Stimulated activated naive B cell treated with anti-CD40 and anti-IgM and Interleukin-4, amounts not matched to agents 10 μg/mL and 1 μg/mL and 100 μg/mL, for 72 hours (primary cell): ENCODE measurements at regions not wholly inside any gene's neighbourhood (a gene's known extent, or its start where the extent isn't known, plus 50 kb on each side); places are given as distances from the start of the nearest gene placed in this dataset.
"Not testable (repeated sequence)": the region's sequence is repeated elsewhere in the genome, so short reads cannot be mapped to it uniquely, and the experiment has no call there.

ENCODE experiments used
- ATAC-seq, 2 donors: fragments of 150-1000 bp; cut with Tn5 transposase; replicated peaks; 2 replicates each; pipeline ENCODE4 v1.10.0; 2021; ENCODE audit warnings: moderate library complexity in 1 of 2
- DNase-seq: peaks from one replicate; pipeline ENCODE4 v3.0.0; 2021
- H3K27ac Mint-ChIP-seq: one replicate; pipeline ENCODE4 v1.8.0; 2022; ENCODE audit warnings: mild to moderate bottlenecking, mixed read lengths
- H3K27me3 Mint-ChIP-seq, 2 donors: one replicate each; pipeline ENCODE4 v1.8.0; 2022; ENCODE audit warnings: mixed read lengths in 2 of 2
- H3K36me3 Mint-ChIP-seq, 2 donors: one replicate each; pipeline ENCODE4 v1.8.0; 2022; ENCODE audit warnings: mixed read lengths in 2 of 2, mild to moderate bottlenecking in 1 of 2
- H3K4me1 Mint-ChIP-seq, 2 donors: one replicate each; pipeline ENCODE4 v1.8.0; 2022; ENCODE audit warnings: mixed read lengths in 2 of 2, mild to moderate bottlenecking in 1 of 2
- H3K4me3 Mint-ChIP-seq, 2 donors: one replicate each; pipeline ENCODE4 v1.8.0; 2022; ENCODE audit warnings: mild to moderate bottlenecking in 2 of 2, mixed read lengths in 2 of 2, moderate library complexity in 1 of 2
- H3K9me3 Mint-ChIP-seq, 2 donors: one replicate each; pipeline ENCODE4 v1.8.0; 2022; ENCODE audit warnings: mixed read lengths in 2 of 2, mild to moderate bottlenecking in 1 of 2

GRCh38 chr16:29198731-29199521 is 207.6 kb downstream of the NPIPB11 start:
- H3K36me3 Mint-ChIP-seq: peaks cover 20 to 30% of the 10 kb centered on the region in 2 donors
- H3K27me3 Mint-ChIP-seq: no peaks in the 10 kb centered on the region
- H3K27ac Mint-ChIP-seq: no peak overlapping the region
- DNase-seq (no peak), ATAC-seq (no peak)
- peaks cover 3 to 5% of the 10 kb centered on the region in 2 donors for H3K9me3 Mint-ChIP-seq
- no peak overlapping the region for H3K4me3 Mint-ChIP-seq
- peaks cover 0 to 2% of the 10 kb centered on the region in 2 donors for H3K4me1 Mint-ChIP-seq

GRCh38 chr16:29198231-29198630 is 208.3 kb downstream of the NPIPB11 start:
- no peak overlapping the region for H3K27ac Mint-ChIP-seq
- DNase-seq (no peak), ATAC-seq (no peak)
- H3K27me3 Mint-ChIP-seq: no peaks in the 10 kb centered on the region
- peaks cover 3 to 5% of the 10 kb centered on the region in 2 donors for H3K9me3 Mint-ChIP-seq
- H3K4me1 Mint-ChIP-seq: peaks cover 0 to 2% of the 10 kb centered on the region in 2 donors
- H3K36me3 Mint-ChIP-seq: peaks cover 20 to 25% of the 10 kb centered on the region in 2 donors
- no peak overlapping the region for H3K4me3 Mint-ChIP-seq

- not testable (repeated sequence) for H3K27ac Mint-ChIP-seq, H3K9me3 Mint-ChIP-seq, H3K4me3 Mint-ChIP-seq, DNase-seq, ATAC-seq, H3K4me1 Mint-ChIP-seq, H3K27me3 Mint-ChIP-seq
- H3K36me3 Mint-ChIP-seq: peaks cover 19 to 25% of the 10 kb centered on the region in 2 donors
Measured at GRCh38 chr16:29197494-29198100, 208.9 kb downstream of the NPIPB11 start.

GRCh38 chr16:29196746-29197145 is 209.8 kb downstream of the NPIPB11 start:
- not testable (repeated sequence) for DNase-seq, H3K4me1 Mint-ChIP-seq, H3K27ac Mint-ChIP-seq

GRCh38 chr16:29195116-29195872 is 210.4 kb downstream of the LAT start:
- DNase-seq, ATAC-seq, H3K9me3 Mint-ChIP-seq, H3K27me3 Mint-ChIP-seq, H3K4me3 Mint-ChIP-seq, H3K27ac Mint-ChIP-seq, H3K4me1 Mint-ChIP-seq: not testable (repeated sequence)
- H3K36me3 Mint-ChIP-seq: peaks cover 16 to 19% of the 10 kb centered on the region in 2 donors

More at GRCh38 chr16:29196746-29197145, 209.8 kb downstream of the NPIPB11 start:
- H3K4me3 Mint-ChIP-seq, ATAC-seq, H3K27me3 Mint-ChIP-seq, H3K9me3 Mint-ChIP-seq: not testable (repeated sequence)
- peaks cover 18 to 21% of the 10 kb centered on the region in 2 donors for H3K36me3 Mint-ChIP-seq

GRCh38 chr16:29194185-29194844 is 209.5 kb downstream of the LAT start:
- not testable (repeated sequence) for H3K4me1 Mint-ChIP-seq, H3K9me3 Mint-ChIP-seq, H3K4me3 Mint-ChIP-seq, H3K27ac Mint-ChIP-seq, DNase-seq, ATAC-seq, H3K27me3 Mint-ChIP-seq
- peaks cover 21 to 22% of the 10 kb centered on the region in 2 donors for H3K36me3 Mint-ChIP-seq

- H3K27ac Mint-ChIP-seq, DNase-seq, H3K27me3 Mint-ChIP-seq, H3K4me1 Mint-ChIP-seq, H3K4me3 Mint-ChIP-seq, ATAC-seq, H3K9me3 Mint-ChIP-seq: not testable (repeated sequence)
- peaks cover 22% of the 10 kb centered on the region in 2 donors for H3K36me3 Mint-ChIP-seq
Measured at GRCh38 chr16:29193634-29194033, 208.8 kb downstream of the LAT start.

GRCh38 chr16:29193248-29193574 is 208.4 kb downstream of the LAT start:
- H3K27me3 Mint-ChIP-seq, ATAC-seq, DNase-seq, H3K4me1 Mint-ChIP-seq, H3K27ac Mint-ChIP-seq, H3K9me3 Mint-ChIP-seq, H3K4me3 Mint-ChIP-seq: not testable (repeated sequence)
- peaks cover 19 to 21% of the 10 kb centered on the region in 2 donors for H3K36me3 Mint-ChIP-seq

- ATAC-seq (no peak), DNase-seq (no peak)
- Mint-ChIP-seq H3K27me3 (no peaks in the 10 kb centered on the region), H3K4me1 (no peaks in the 10 kb centered on the region), H3K27ac (no peak overlapping the region), H3K4me3 (no peak overlapping the region), H3K9me3 (peaks cover 3 to 5% of the 10 kb centered on the region in 2 donors), H3K36me3 (peaks cover 17% of the 10 kb centered on the region in 2 donors)
Measured at GRCh38 chr16:29192329-29193247, 207.7 kb downstream of the LAT start.

GRCh38 chr16:29191636-29192180 is 206.9 kb downstream of the LAT start:
- peaks cover 15 to 17% of the 10 kb centered on the region in 2 donors for H3K36me3 Mint-ChIP-seq

GRCh38 chr16:29190553-29191431 is 205.9 kb downstream of the LAT start:
- not testable (repeated sequence) for H3K27me3 Mint-ChIP-seq, H3K4me1 Mint-ChIP-seq, H3K9me3 Mint-ChIP-seq, DNase-seq, ATAC-seq, H3K4me3 Mint-ChIP-seq, H3K27ac Mint-ChIP-seq
- peaks cover 15 to 17% of the 10 kb centered on the region in 2 donors for H3K36me3 Mint-ChIP-seq

More at GRCh38 chr16:29191636-29192180, 206.9 kb downstream of the LAT start:
- H3K4me1 Mint-ChIP-seq, DNase-seq, H3K27me3 Mint-ChIP-seq, H3K9me3 Mint-ChIP-seq, ATAC-seq, H3K27ac Mint-ChIP-seq, H3K4me3 Mint-ChIP-seq: not testable (repeated sequence)

GRCh38 chr16:29188806-29189205 is 204.0 kb downstream of the LAT start:
- ATAC-seq, DNase-seq, H3K27ac Mint-ChIP-seq, H3K27me3 Mint-ChIP-seq, H3K9me3 Mint-ChIP-seq, H3K4me1 Mint-ChIP-seq, H3K4me3 Mint-ChIP-seq: not testable (repeated sequence)
- peaks cover 14 to 16% of the 10 kb centered on the region in 2 donors for H3K36me3 Mint-ChIP-seq
